Erythroblast (primary cell): ENCODE measurements at regions not wholly inside any gene's neighbourhood (a gene's known extent, or its start where the extent isn't known, plus 50 kb on each side); places are given as distances from the start of the nearest gene placed in this dataset.

Experiments used
- GATA1 ChIP-seq: IDR thresholded peaks from 2 replicates; pipeline ENCODE4 v1.6.1; 2011; ENCODE audit warnings: low read depth, mild to moderate bottlenecking, control low read depth, low read length, moderate library complexity
- POLR2A ChIP-seq: IDR thresholded peaks from 2 replicates; pipeline ENCODE4 v1.6.1; 2011; ENCODE audit warnings: mild to moderate bottlenecking, low read length

DNA sequence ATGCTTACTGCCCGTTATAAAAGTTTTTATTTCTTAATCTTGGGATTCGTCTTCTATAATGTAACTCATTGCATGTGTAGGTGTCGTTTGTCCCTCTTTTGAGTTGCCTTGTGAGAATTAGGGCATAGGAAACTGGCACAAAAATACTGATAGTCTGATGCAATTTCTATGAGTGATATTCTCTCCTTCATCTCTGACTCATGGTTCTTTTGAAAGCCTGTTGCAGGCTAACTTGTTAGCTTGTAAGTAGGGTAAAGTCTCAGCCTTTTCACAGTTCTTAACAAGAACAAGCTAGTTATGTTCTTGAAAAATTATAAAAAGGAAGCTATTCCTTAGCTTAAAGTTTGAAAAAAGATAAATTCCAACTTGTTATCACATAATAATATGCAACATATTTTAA is 1085.4 kb upstream of the NRXN1 start:
- TF ChIP-seq POLR2A (no peak), GATA1 (no peak)
